ENCODE measurements at regions not wholly inside any gene's neighbourhood (a gene's known extent, or its start where the extent isn't known, plus 50 kb on each side); places are given as distances from the start of the nearest gene placed in this dataset.
"Not testable (repeated sequence)": the region's sequence is repeated elsewhere in the genome, so short reads cannot be mapped to it uniquely, and the experiment has no call there.

- not testable (repeated sequence) for TF ChIP-seq RFX5 (IDR thresholded peaks at IDR 0.05; ENCODE audit: low read depth, low read length); BHLHE40 (IDR thresholded peaks at IDR 0.05; ENCODE audit: low read depth, low read length); SMC3 (IDR thresholded peaks at IDR 0.05; ENCODE audit: low read depth, low read length); POLR2A (IDR thresholded peaks at IDR 0.05; ENCODE audit: low read depth, low read length); RAD21 (IDR thresholded peaks at IDR 0.05; ENCODE audit: low read length); MXI1 (IDR thresholded peaks at IDR 0.05; ENCODE audit: borderline replicate concordance, low read depth, low read length); MAZ (IDR thresholded peaks at IDR 0.05; ENCODE audit: borderline replicate concordance, low read depth, low read length)
- TF ChIP-seq, protein P1, sequence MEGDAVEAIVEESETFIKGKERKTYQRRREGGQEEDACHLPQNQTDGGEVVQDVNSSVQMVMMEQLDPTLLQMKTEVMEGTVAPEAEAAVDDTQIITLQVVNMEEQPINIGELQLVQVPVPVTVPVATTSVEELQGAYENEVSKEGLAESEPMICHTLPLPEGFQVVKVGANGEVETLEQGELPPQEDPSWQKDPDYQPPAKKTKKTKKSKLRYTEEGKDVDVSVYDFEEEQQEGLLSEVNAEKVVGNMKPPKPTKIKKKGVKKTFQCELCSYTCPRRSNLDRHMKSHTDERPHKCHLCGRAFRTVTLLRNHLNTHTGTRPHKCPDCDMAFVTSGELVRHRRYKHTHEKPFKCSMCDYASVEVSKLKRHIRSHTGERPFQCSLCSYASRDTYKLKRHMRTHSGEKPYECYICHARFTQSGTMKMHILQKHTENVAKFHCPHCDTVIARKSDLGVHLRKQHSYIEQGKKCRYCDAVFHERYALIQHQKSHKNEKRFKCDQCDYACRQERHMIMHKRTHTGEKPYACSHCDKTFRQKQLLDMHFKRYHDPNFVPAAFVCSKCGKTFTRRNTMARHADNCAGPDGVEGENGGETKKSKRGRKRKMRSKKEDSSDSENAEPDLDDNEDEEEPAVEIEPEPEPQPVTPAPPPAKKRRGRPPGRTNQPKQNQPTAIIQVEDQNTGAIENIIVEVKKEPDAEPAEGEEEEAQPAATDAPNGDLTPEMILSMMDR (conservative IDR thresholded peaks at IDR 0.05; ENCODE audit: low read depth, low read length) = not testable (repeated sequence)
Measured at GRCh38 chr13:83101574-83102247, 780.6 kb downstream of the SLITRK1 start.

Measured in IMR-90 (cell line).